Uterus (tissue), 3 donors: ENCODE measurements at regions not wholly inside any gene's neighbourhood (a gene's known extent, or its start where the extent isn't known, plus 50 kb on each side); places are given as distances from the start of the nearest gene placed in this dataset.

ENCODE experiments used
- DNase-seq, 2 donors: peaks; one replicate each; pipeline ENCODE4 v3.0.0-alpha.2; 2019 to 2020
- H3K27ac ChIP-seq, 2 donors: fragments of 200-600 bp; sonication (generic); 1 replicate in 1 of 2; 2 replicates in 1 of 2; pipeline ENCODE4 v1.5.1; 2016 to 2018
- H3K27me3 ChIP-seq, 2 donors: fragments of 200-600 bp; sonication (generic); one replicate each; pipeline ENCODE4 v1.5.1; 2018 to 2019; ENCODE audit warnings: control low read depth in 1 of 2
- H3K36me3 ChIP-seq, 2 donors: fragments of 200-600 bp; sonication (generic); one replicate each; pipeline ENCODE4 v1.5.1; 2019; ENCODE audit warnings: control low read depth in 1 of 2
- H3K4me1 ChIP-seq, 2 donors: fragments of 200-600 bp; sonication (generic); one replicate each; pipeline ENCODE4 v1.5.1; 2018 to 2019; ENCODE audit warnings: control low read depth in 1 of 2
- H3K4me3 ChIP-seq, 2 donors: fragments of 200-600 bp; sonication (generic); 1 replicate in 1 of 2; 2 replicates in 1 of 2; pipeline ENCODE4 v1.5.1; 2018 to 2019; ENCODE audit warnings: mild to moderate bottlenecking in 1 of 2
- H3K9me3 ChIP-seq, 2 donors: fragments of 200-600 bp; sonication (generic); one replicate each; pipeline ENCODE4 v1.5.1; 2019; ENCODE audit warnings: control low read depth in 1 of 2
- CTCF ChIP-seq, 4 experiments: fragments of 200-600 bp in 2 of 4; fragments of 450-650 bp in 2 of 4; sonication (generic) in 2 of 4; IDR thresholded peaks; one replicate each; pipeline ENCODE4 v1.5.1; 2016 to 2019; ENCODE audit warnings: antibody characterized with exemption in 4 of 4, mild to moderate bottlenecking in 2 of 4, moderate library complexity in 1 of 4
- POLR2A ChIP-seq, 2 donors: fragments of 450-650 bp; IDR thresholded peaks; one replicate each; pipeline ENCODE4 v1.6.1; 2016; ENCODE audit warnings: antibody characterized with exemption in 2 of 2, mild to moderate bottlenecking in 1 of 2, moderate library complexity in 1 of 2
- intact Hi-C: fragments of 100-400 bp; cut with DNase I; formaldehyde crosslinking; loops from one replicate; pipeline ENCODE4 v1.15.1; 2023; ENCODE audit warnings: low total_unique reads
- donor health status: DM: yes; HTN: yes; CAD: no.

- no peak overlapping the region for H3K4me3 ChIP-seq
- H3K27ac ChIP-seq = no peak overlapping the region
- H3K27me3 ChIP-seq = no peaks in the 10 kb centered on the region
- H3K9me3 ChIP-seq = no peaks in the 10 kb centered on the region
- no peak for DNase-seq
- no peaks in the 10 kb centered on the region for H3K36me3 ChIP-seq
- H3K4me1 ChIP-seq = no peaks in the 10 kb centered on the region
- no peak for TF ChIP-seq CTCF (IDR thresholded peaks at IDR 0.05)
- TF ChIP-seq POLR2A (IDR thresholded peaks at IDR 0.05) = no peak
- intact Hi-C loops = no loop called here
Observed at GRCh38 chr2:125561302-125561701, 1094.7 kb upstream of the GYPC start.

- Histone ChIP-seq H3K4me3 (no peak overlapping the region), H3K27me3 (no peaks in the 10 kb centered on the region), H3K4me1 (no peaks in the 10 kb centered on the region), H3K9me3 (no peaks in the 10 kb centered on the region), H3K27ac (no peak overlapping the region), H3K36me3 (no peaks in the 10 kb centered on the region)
- intact Hi-C loops = no loop called here
- TF ChIP-seq CTCF (IDR thresholded peaks at IDR 0.05) (no peak), POLR2A (IDR thresholded peaks at IDR 0.05) (no peak)
- DNase-seq = no peak
Observed at GRCh38 chr2:125562924-125563323, 1093.0 kb upstream of the GYPC start.

GRCh38 chr2:125564471-125564870 is 1091.5 kb upstream of the GYPC start:
- no peak overlapping the region for H3K27ac ChIP-seq
- H3K27me3 ChIP-seq = no peaks in the 10 kb centered on the region
- intact Hi-C loops = no loop called here
- no peaks in the 10 kb centered on the region for H3K9me3 ChIP-seq
- DNase-seq = no peak
- no peaks in the 10 kb centered on the region for H3K36me3 ChIP-seq
- TF ChIP-seq CTCF (IDR thresholded peaks at IDR 0.05) (no peak), POLR2A (IDR thresholded peaks at IDR 0.05) (no peak)
- H3K4me1 ChIP-seq = no peaks in the 10 kb centered on the region
- no peak overlapping the region for H3K4me3 ChIP-seq

GRCh38 chr2:125566422-125566821 is 1089.5 kb upstream of the GYPC start:
- no peak for TF ChIP-seq POLR2A (IDR thresholded peaks at IDR 0.05)
- TF ChIP-seq CTCF (IDR thresholded peaks at IDR 0.05) = no peak
- H3K36me3 ChIP-seq = no peaks in the 10 kb centered on the region
- no peak overlapping the region for H3K27ac ChIP-seq
- no peak for DNase-seq
- H3K27me3 ChIP-seq = no peaks in the 10 kb centered on the region
- H3K4me3 ChIP-seq = no peak overlapping the region
- no peaks in the 10 kb centered on the region for H3K9me3 ChIP-seq
- intact Hi-C loops = no loop called here
- H3K4me1 ChIP-seq = no peaks in the 10 kb centered on the region

- Histone ChIP-seq H3K4me3 (no peak overlapping the region), H3K36me3 (no peaks in the 10 kb centered on the region), H3K9me3 (no peaks in the 10 kb centered on the region), H3K27ac (no peak overlapping the region), H3K27me3 (no peaks in the 10 kb centered on the region), H3K4me1 (no peaks in the 10 kb centered on the region)
- intact Hi-C loops = no loop called here
- TF ChIP-seq CTCF (IDR thresholded peaks at IDR 0.05) (no peak), POLR2A (IDR thresholded peaks at IDR 0.05) (no peak)
- DNase-seq = no peak
Observed at GRCh38 chr2:125567100-125567499, 1088.9 kb upstream of the GYPC start.
